GM12878 (cell line): ENCODE measurements at regions not wholly inside any gene's neighbourhood (a gene's known extent, or its start where the extent isn't known, plus 50 kb on each side); places are given as distances from the start of the nearest gene placed in this dataset.

ENCODE experiments used
- ATAC-seq: fragments of 200-7000 bp; cut with Tn5 transposase; 3 replicates; pipeline ENCODE4 v1.9.1; 2020; ENCODE audit warnings: mild to moderate bottlenecking, moderate library complexity
- BruUV-seq: library from RNA; stranded (reverse); fragments of 400-500 nt; replicated peaks from 2 replicates; lab custom pipeline; 2021; lab: Mats Ljungman, UMichigan
- CTCF ChIA-PET: fragments of 300-600 bp; sonication (Branson Sonifier 250); formaldehyde crosslinking; extraction: SDS; loops from one replicate; lab custom pipeline; 2021; ENCODE audit warnings: inconsistent platforms; lab: Yijun Ruan, JAX
- POLR2A ChIA-PET: fragments of 350-600 bp; formaldehyde crosslinking; extraction: SDS; loops from one replicate; lab custom pipeline; 2021; ENCODE audit warnings: inconsistent platforms; lab: Charles Lee
- RAD21 ChIA-PET: fragments of 300-600 bp; sonication (Branson Sonifier 250); formaldehyde crosslinking; loops from one replicate; lab custom pipeline; 2023; ENCODE audit warnings: antibody characterized with exemption; ENCODE audit not compliant: unreplicated experiment; lab: Charles Lee
- SMC1A ChIA-PET: fragments of 300-600 bp; sonication (Branson Sonifier 250); formaldehyde crosslinking; loops from one replicate; lab custom pipeline; 2023; ENCODE audit not compliant: unreplicated experiment, uncharacterized antibody; lab: Charles Lee
- DNase-seq: peaks from one replicate; pipeline ENCODE4 v3.0.0-alpha.2; 2011; ENCODE audit warnings: low read depth, low spot score
- FAIRE-seq: peaks from 3 replicates; lab custom pipeline; 2011; peaks lifted over from hg19 to GRCh38; lab: Jason Lieb, UNC
- H2AFZ ChIP-seq: 2 replicates; pipeline ENCODE4 v1.6.0; 2011; ENCODE audit warnings: low read depth, low read length, control low read depth; ENCODE audit not compliant: control insufficient read depth
- H3K27ac ChIP-seq: 2 replicates; pipeline ENCODE4 v1.5.1; 2011; ENCODE audit warnings: control low read depth; ENCODE audit not compliant: control insufficient read depth, insufficient read depth
- H3K27me3 ChIP-seq, 2 experiments: replicated peaks in 1 of 2; 2 replicates each; pipeline versions ENCODE4 v1.6.0 to v1.6.1; 2011; ENCODE audit warnings: low read length in 1 of 2; ENCODE audit not compliant: control insufficient read depth in 2 of 2, insufficient read depth in 2 of 2
- H3K36me3 ChIP-seq, 2 experiments: 2 replicates each; pipeline ENCODE4 v1.5.1; 2011; ENCODE audit warnings: low read length in 1 of 2; ENCODE audit not compliant: control insufficient read depth in 2 of 2, insufficient read depth in 2 of 2
- H3K4me1 ChIP-seq: 2 replicates; pipeline ENCODE4 v1.6.1; 2011; ENCODE audit warnings: mild to moderate bottlenecking, low read length, moderate library complexity, mixed read lengths; ENCODE audit not compliant: control insufficient read depth, insufficient read depth
- H3K4me2 ChIP-seq: 2 replicates; pipeline ENCODE4 v1.6.0; 2011; ENCODE audit warnings: control low read depth; ENCODE audit not compliant: control insufficient read depth, insufficient read depth
- H3K4me3 ChIP-seq: fragments of 200-600 bp; sonication (generic); 2 replicates; pipeline ENCODE4 v1.5.1; 2016
- H3K79me2 ChIP-seq: 2 replicates; pipeline ENCODE4 v1.6.0; 2011; ENCODE audit warnings: low read length; ENCODE audit not compliant: control insufficient read depth, insufficient read depth
- H3K9ac ChIP-seq: 2 replicates; pipeline ENCODE4 v1.8.0; 2011; ENCODE audit warnings: low read length, control low read depth, mixed read lengths; ENCODE audit not compliant: control insufficient read depth, insufficient read depth
- H3K9me3 ChIP-seq: replicated peaks from 3 replicates; pipeline ENCODE4 v1.5.1; 2011; ENCODE audit warnings: mild to moderate bottlenecking, low read length; ENCODE audit not compliant: control insufficient read depth, insufficient read depth
- H4K20me1 ChIP-seq: 2 replicates; pipeline ENCODE4 v1.6.0; 2011; ENCODE audit not compliant: control insufficient read depth, insufficient read depth
- CBX5 ChIP-seq: sonication (generic); IDR thresholded peaks from 2 replicates; pipeline ENCODE4 v1.6.1; 2016; ENCODE audit warnings: low read depth, moderate library complexity, mild to moderate bottlenecking, inconsistent platforms
- HDAC6 ChIP-seq: fragments of 200-600 bp; sonication (generic); IDR thresholded peaks from one replicate; pipeline ENCODE4 v1.8.0; 2017; ENCODE audit warnings: antibody characterized with exemption; ENCODE audit not compliant: unreplicated experiment
- NR2F1 ChIP-seq: fragments of 450-650 bp; conservative IDR thresholded peaks from 2 replicates; pipeline ENCODE4 v1.6.1; 2017; ENCODE audit warnings: mild to moderate bottlenecking
- RAD21 ChIP-seq: IDR thresholded peaks from 2 replicates; pipeline ENCODE4 v1.6.1; 2011; ENCODE audit warnings: mild to moderate bottlenecking, low read depth, low read length, moderate library complexity; ENCODE audit not compliant: insufficient read depth
- RBBP5 ChIP-seq: fragments of 200-600 bp; sonication (generic); conservative IDR thresholded peaks from 2 replicates; pipeline ENCODE4 v1.6.1; 2016
- STAT3 ChIP-seq: IDR thresholded peaks from 2 replicates; pipeline ENCODE4 v1.6.1; 2011; ENCODE audit warnings: low read depth, low read length, improper control_type of control experiment
- YBX1 ChIP-seq: fragments of 450-650 bp; IDR thresholded peaks from 2 replicates; pipeline ENCODE4 v1.6.1; 2016; ENCODE audit warnings: antibody characterized with exemption
- WGBS: methylation state at CpG from one replicate; pipeline ENCODE4 v1.1.6; 2016; ENCODE audit warnings: low lambda C conversion rate; ENCODE audit not compliant: insufficient replicate concordance, insufficient coverage; ENCODE audit errors: missing lambda C conversion rate; 5-methylcytosine and 5-hydroxymethylcytosine counted together
- in situ Hi-C: fragments of 300-500 bp; cut with MboI; formaldehyde crosslinking; loops from 9 replicates; pipeline ENCODE4 v1.14.3; 2018; ENCODE audit warnings: mixed read lengths
- intact Hi-C: fragments of 100-400 bp; cut with micrococcal nuclease; formaldehyde crosslinking; loops from one replicate; pipeline ENCODE4 v1.14.2; 2022; ENCODE audit not compliant: unreplicated experiment
- TF ChIP-seq, protein P1 (sequence below): fragments of 450-650 bp; IDR thresholded peaks from 2 replicates; pipeline ENCODE4 v1.6.1; 2018; ENCODE audit warnings: borderline replicate concordance, mild to moderate bottlenecking; ENCODE audit not compliant: partially characterized antibody

DNA sequence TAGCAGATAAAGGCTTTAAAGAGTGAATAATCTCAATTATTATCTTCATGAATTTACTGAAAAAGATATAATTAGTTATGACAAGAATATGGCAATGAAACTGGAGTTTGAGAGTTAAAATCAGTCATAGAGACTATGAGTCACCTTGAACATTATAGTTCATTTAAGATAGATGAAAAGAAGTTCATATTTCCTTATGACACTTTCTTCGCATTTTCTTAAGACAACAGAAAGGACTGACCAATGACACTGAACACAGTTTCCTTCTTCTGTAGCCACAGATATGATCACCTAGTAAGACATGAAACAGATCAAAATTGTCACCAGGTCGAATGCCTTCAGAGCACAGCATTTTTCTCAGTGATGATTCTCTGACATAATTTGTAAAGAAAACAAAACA, 202.1 kb downstream of the KLF12 start:
- Histone ChIP-seq H3K9ac (no peak overlapping the region), H3K4me3 (no peak overlapping the region), H4K20me1 (no peaks in the 10 kb centered on the region), H3K9me3 (no peaks in the 10 kb centered on the region), H2AFZ (no peak overlapping the region), H3K4me1 (peaks cover 2% of the 10 kb centered on the region; the same call in 1 of the 2 replicates), H3K36me3 (no peaks in the 10 kb centered on the region), H3K4me2 (no peak overlapping the region), H3K27ac (no peak overlapping the region), H3K27me3 (no peaks in the 10 kb centered on the region), H3K79me2 (no peaks in the 10 kb centered on the region)
- ChIA-PET SMC1A (no interaction called here), POLR2A (no interaction called here), CTCF (no interaction called here), RAD21 (no interaction called here)
- peak; percentile 34; the same call in 1 of the 3 replicates for ATAC-seq
- no peak for DNase-seq
- no TSS peak for BruUV-seq
- intact Hi-C loops = no loop called here
- WGBS = 24% methylated on average over 2 of the region's 2 CpGs
- TF ChIP-seq NR2F1 (no peak), CBX5 (no peak), YBX1 (no peak), RBBP5 (no peak), HDAC6 (no peak), RAD21 (no peak), STAT3 (no peak)
- TF ChIP-seq, protein P1, sequence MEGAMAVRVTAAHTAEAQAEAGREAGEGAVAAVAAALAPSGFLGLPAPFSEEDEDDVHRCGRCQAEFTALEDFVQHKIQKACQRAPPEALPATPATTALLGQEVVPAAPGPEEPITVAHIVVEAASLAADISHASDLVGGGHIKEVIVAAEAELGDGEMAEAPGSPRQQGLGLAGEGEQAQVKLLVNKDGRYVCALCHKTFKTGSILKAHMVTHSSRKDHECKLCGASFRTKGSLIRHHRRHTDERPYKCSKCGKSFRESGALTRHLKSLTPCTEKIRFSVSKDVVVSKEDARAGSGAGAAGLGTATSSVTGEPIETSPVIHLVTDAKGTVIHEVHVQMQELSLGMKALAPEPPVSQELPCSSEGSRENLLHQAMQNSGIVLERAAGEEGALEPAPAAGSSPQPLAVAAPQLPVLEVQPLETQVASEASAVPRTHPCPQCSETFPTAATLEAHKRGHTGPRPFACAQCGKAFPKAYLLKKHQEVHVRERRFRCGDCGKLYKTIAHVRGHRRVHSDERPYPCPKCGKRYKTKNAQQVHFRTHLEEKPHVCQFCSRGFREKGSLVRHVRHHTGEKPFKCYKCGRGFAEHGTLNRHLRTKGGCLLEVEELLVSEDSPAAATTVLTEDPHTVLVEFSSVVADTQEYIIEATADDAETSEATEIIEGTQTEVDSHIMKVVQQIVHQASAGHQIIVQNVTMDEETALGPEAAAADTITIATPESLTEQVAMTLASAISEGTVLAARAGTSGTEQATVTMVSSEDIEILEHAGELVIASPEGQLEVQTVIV = no peak
- FAIRE-seq = no peak
- in situ Hi-C loops = no loop called here
